Cardiac septum (tissue), 1 donor: ENCODE measurements at regions not wholly inside any gene's neighbourhood (a gene's known extent, or its start where the extent isn't known, plus 50 kb on each side); places are given as distances from the start of the nearest gene placed in this dataset.
"Not testable (repeated sequence)": the region's sequence is repeated elsewhere in the genome, so short reads cannot be mapped to it uniquely, and the experiment has no call there.

Source experiments
- DNase-seq: peaks from one replicate; pipeline ENCODE4 v3.0.0-alpha.2; 2020; ENCODE audit warnings: low spot score
- intact Hi-C: fragments of 100-400 bp; cut with DNase I; formaldehyde crosslinking; loops from one replicate; pipeline ENCODE4 v1.14.0; 2022
- donor health status: DM: no; HTN: no; CAD: no.

GRCh38 chr5:143898381-143898780 is 86.4 kb downstream of the HMHB1 start:
- intact Hi-C loops, result no loop called here
- no peak for DNase-seq

GRCh38 chr5:143898916-143899591 is 87.1 kb downstream of the HMHB1 start:
- no peak for DNase-seq
- intact Hi-C loops, result no loop called here

GRCh38 chr5:143908959-143909358 is 97.0 kb downstream of the HMHB1 start:
- intact Hi-C loops, result no loop called here
- DNase-seq, result no peak

- intact Hi-C loops, result no loop called here
Observed at GRCh38 chr5:143913008-143913752, 101.2 kb downstream of the HMHB1 start.

GRCh38 chr5:143914756-143915155 is 102.8 kb downstream of the HMHB1 start:
- DNase-seq, result no peak
- intact Hi-C loops, result no loop called here

More at GRCh38 chr5:143913008-143913752, 101.2 kb downstream of the HMHB1 start:
- no peak for DNase-seq

GRCh38 chr5:143916451-143916850 is 104.5 kb downstream of the HMHB1 start:
- no peak for DNase-seq
- intact Hi-C loops, result no loop called here

GRCh38 chr5:143918961-143919360 is 107.0 kb downstream of the HMHB1 start:
- intact Hi-C loops, result no loop called here

GRCh38 chr5:143920772-143921171 is 108.8 kb downstream of the HMHB1 start:
- no peak for DNase-seq
- intact Hi-C loops, result no loop called here

More at GRCh38 chr5:143918961-143919360, 107.0 kb downstream of the HMHB1 start:
- no peak for DNase-seq

- intact Hi-C loops, result no loop called here
- no peak for DNase-seq
Observed at GRCh38 chr5:143921525-143922311, 109.8 kb downstream of the HMHB1 start.

- no peak for DNase-seq
- intact Hi-C loops, result no loop called here
Observed at GRCh38 chr5:143922718-143923117, 110.8 kb downstream of the HMHB1 start.

GRCh38 chr5:143923634-143924266 is 111.8 kb downstream of the HMHB1 start:
- intact Hi-C loops, result no loop called here
- DNase-seq, result no peak

GRCh38 chr5:143924311-143924978 is 112.5 kb downstream of the HMHB1 start:
- no peak for DNase-seq
- intact Hi-C loops, result no loop called here

GRCh38 chr5:143924979-143925325 is 113.0 kb downstream of the HMHB1 start:
- DNase-seq, intact Hi-C loops: not testable (repeated sequence)

- intact Hi-C loops, result no loop called here
- DNase-seq, result no peak
Observed at GRCh38 chr5:143929486-143929885, 117.5 kb downstream of the HMHB1 start.

GRCh38 chr5:143930561-143930960 is 118.6 kb downstream of the HMHB1 start:
- intact Hi-C loops, result no loop called here

GRCh38 chr5:143931476-143931875 is 119.5 kb downstream of the HMHB1 start:
- no peak for DNase-seq
- intact Hi-C loops, result no loop called here

More at GRCh38 chr5:143930561-143930960, 118.6 kb downstream of the HMHB1 start:
- DNase-seq, result no peak

- intact Hi-C loops, result no loop called here
- no peak for DNase-seq
Observed at GRCh38 chr5:143931986-143932385, 120.0 kb downstream of the HMHB1 start.

GRCh38 chr5:143932584-143932983 is 120.6 kb downstream of the HMHB1 start:
- DNase-seq, result no peak
- intact Hi-C loops, result no loop called here

GRCh38 chr5:143933451-143933850 is 121.5 kb downstream of the HMHB1 start:
- intact Hi-C loops, result no loop called here
- DNase-seq, result no peak
